Body of pancreas (tissue), 4 donors: ENCODE measurements at regions not wholly inside any gene's neighbourhood (a gene's known extent, or its start where the extent isn't known, plus 50 kb on each side); places are given as distances from the start of the nearest gene placed in this dataset.
"Not testable (repeated sequence)": the region's sequence is repeated elsewhere in the genome, so short reads cannot be mapped to it uniquely, and the experiment has no call there.

Source experiments
- ATAC-seq: fragments of 150-250 bp; one replicate; pipeline ENCODE4 v1.9.1; 2016
- DNase-seq, 4 donors: peaks; one replicate each; pipeline ENCODE4 v3.0.0-alpha.2; 2019
- H3K27ac ChIP-seq, 4 donors: fragments of 200-600 bp; sonication (generic); 1 replicate in 3 of 4; 2 replicates in 1 of 4; pipeline versions ENCODE4 v1.5.1 to v1.6.1; 2016 to 2019; ENCODE audit warnings: mild to moderate bottlenecking in 1 of 4, mixed read lengths in 1 of 4, moderate library complexity in 1 of 4
- H3K27me3 ChIP-seq, 2 donors: fragments of 200-600 bp; sonication (generic); one replicate each; pipeline ENCODE4 v1.6.0; 2016; ENCODE audit warnings: mild to moderate bottlenecking in 1 of 2
- H3K36me3 ChIP-seq, 2 donors: fragments of 200-600 bp; sonication (generic); replicated peaks in 1 of 2; 2 replicates each; pipeline ENCODE4 v1.5.1; 2016; ENCODE audit warnings: low read depth in 2 of 2; ENCODE audit not compliant: insufficient read depth in 1 of 2
- H3K4me1 ChIP-seq: fragments of 200-600 bp; sonication (generic); one replicate; pipeline ENCODE4 v1.6.0; 2016
- H3K4me3 ChIP-seq, 2 donors: fragments of 200-600 bp; sonication (generic); 1 replicate in 1 of 2; 2 replicates in 1 of 2; pipeline ENCODE4 v1.5.1; 2016 to 2019
- H3K9me3 ChIP-seq, 3 donors: fragments of 200-600 bp; sonication (generic); 1 replicate in 2 of 3; 2 replicates in 1 of 3; pipeline ENCODE4 v1.5.1; 2016
- POLR2A ChIP-seq, 3 donors: fragments of 450-650 bp; IDR thresholded peaks; one replicate each; pipeline ENCODE4 v1.6.1; 2016; ENCODE audit warnings: antibody characterized with exemption in 3 of 3, mild to moderate bottlenecking in 2 of 3
- WGBS, 2 donors: methylation state at CpG; one replicate each; pipeline ENCODE4 v1.1.5; 2017; 5-methylcytosine and 5-hydroxymethylcytosine counted together
- intact Hi-C: fragments of 100-400 bp; cut with DNase I; formaldehyde crosslinking; loops from one replicate; pipeline ENCODE4 v1.15.1; 2023
- TF ChIP-seq, protein P1 (sequence below), 7 experiments: fragments of 450-650 bp in 4 of 7; fragments of 200-600 bp in 3 of 7; sonication (generic) in 3 of 7; IDR thresholded peaks; one replicate each; pipeline ENCODE4 v1.5.1; 2016 to 2019; ENCODE audit warnings: antibody characterized with exemption in 7 of 7

DNA sequence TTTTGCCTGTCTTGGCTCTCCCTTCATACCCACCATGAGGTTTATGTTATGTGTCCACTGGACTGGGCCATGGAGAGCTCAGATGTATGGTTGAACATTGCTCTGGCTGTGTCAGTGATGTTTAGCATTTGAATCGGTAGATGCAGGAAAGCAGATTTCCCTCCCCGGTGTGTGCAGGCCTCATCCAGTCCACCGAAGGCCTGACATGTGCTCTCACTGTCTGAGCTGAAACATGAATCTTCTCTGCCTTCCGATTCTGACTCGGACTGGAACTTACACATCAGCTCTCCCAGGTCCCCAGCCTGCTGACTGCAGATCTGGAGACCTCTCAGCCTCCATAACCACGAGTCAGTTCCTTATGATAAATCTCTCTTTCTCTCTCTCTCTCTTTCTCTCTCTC is 72.4 kb upstream of the SLC66A3 start:
- Histone ChIP-seq H3K27me3 (no peaks in the 10 kb centered on the region), H3K4me1 (no peaks in the 10 kb centered on the region), H3K9me3 (no peaks in the 10 kb centered on the region), H3K27ac (no peak overlapping the region), H3K4me3 (no peak overlapping the region), H3K36me3 (no peaks in the 10 kb centered on the region)
- TF ChIP-seq, protein P1, sequence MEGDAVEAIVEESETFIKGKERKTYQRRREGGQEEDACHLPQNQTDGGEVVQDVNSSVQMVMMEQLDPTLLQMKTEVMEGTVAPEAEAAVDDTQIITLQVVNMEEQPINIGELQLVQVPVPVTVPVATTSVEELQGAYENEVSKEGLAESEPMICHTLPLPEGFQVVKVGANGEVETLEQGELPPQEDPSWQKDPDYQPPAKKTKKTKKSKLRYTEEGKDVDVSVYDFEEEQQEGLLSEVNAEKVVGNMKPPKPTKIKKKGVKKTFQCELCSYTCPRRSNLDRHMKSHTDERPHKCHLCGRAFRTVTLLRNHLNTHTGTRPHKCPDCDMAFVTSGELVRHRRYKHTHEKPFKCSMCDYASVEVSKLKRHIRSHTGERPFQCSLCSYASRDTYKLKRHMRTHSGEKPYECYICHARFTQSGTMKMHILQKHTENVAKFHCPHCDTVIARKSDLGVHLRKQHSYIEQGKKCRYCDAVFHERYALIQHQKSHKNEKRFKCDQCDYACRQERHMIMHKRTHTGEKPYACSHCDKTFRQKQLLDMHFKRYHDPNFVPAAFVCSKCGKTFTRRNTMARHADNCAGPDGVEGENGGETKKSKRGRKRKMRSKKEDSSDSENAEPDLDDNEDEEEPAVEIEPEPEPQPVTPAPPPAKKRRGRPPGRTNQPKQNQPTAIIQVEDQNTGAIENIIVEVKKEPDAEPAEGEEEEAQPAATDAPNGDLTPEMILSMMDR (IDR thresholded peaks at IDR 0.05) = no peak
- TF ChIP-seq POLR2A (IDR thresholded peaks at IDR 0.05) = no peak
- ATAC-seq (no peak), DNase-seq (no peak)
- 88% methylated on average over 6 of the region's 6 CpGs for WGBS, 2 donors
- intact Hi-C loops = no loop called here

DNA sequence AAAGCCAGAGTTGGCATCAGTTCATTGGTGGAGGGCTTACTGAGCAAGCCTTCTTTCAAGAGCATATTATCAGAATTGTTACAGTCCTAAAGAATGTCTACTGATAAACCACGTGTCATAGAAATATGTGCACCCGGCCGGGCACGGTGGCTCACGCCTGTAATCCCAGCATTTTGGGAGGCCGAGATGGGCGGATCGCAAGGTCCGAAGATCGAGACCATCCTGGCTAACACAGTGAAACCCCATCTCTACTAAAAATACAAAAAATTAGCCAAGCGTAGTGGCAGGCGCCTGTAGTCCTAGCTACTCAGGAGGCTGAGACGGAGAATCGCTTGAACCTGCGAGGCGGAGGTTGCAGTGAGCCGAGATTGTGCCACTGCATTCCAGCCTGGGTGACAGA is 66.4 kb upstream of the SLC66A3 start:
- H3K27me3 ChIP-seq, intact Hi-C loops, H3K27ac ChIP-seq, ATAC-seq, H3K4me1 ChIP-seq, H3K36me3 ChIP-seq, H3K9me3 ChIP-seq, DNase-seq, H3K4me3 ChIP-seq: not testable (repeated sequence)
- WGBS, 2 donors = 90 to 95% methylated on average over 17 of the region's 17 CpGs

DNA sequence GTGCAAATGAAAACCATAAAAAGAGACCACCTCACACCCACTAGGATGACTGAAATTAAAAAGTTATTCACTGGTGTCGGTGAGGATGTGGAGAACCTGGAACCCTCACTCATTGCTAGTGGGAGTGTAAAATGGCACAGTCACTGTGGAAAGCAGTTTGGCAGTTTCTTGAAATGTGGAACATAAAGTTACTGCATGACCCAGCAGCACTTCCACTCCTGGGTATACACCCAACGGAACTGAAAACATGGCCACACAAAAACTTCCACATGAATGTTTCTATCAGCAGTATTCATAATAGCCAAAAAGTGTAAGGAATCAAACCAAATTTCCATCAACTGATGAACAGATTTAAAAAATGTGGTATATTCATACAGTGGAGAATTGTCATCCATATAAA is 65.1 kb upstream of the SLC66A3 start:
- no peaks in the 10 kb centered on the region for H3K27me3 ChIP-seq
- H3K27ac ChIP-seq = no peak overlapping the region
- no peaks in the 10 kb centered on the region for H3K9me3 ChIP-seq
- H3K4me1 ChIP-seq = no peaks in the 10 kb centered on the region
- TF ChIP-seq, protein P1 (IDR thresholded peaks at IDR 0.05) = no peak
- no peak for TF ChIP-seq POLR2A (IDR thresholded peaks at IDR 0.05)
- 82 to 84% methylated on average over 2 of the region's 2 CpGs for WGBS, 2 donors
- H3K36me3 ChIP-seq = no peaks in the 10 kb centered on the region
- no peak overlapping the region for H3K4me3 ChIP-seq
- ATAC-seq (no peak), DNase-seq (no peak)
- intact Hi-C loops = loop anchor here (10.0 kb wide), 1 partner anchor 125 kb away; no protein-coding TSS in a partner anchor

DNA sequence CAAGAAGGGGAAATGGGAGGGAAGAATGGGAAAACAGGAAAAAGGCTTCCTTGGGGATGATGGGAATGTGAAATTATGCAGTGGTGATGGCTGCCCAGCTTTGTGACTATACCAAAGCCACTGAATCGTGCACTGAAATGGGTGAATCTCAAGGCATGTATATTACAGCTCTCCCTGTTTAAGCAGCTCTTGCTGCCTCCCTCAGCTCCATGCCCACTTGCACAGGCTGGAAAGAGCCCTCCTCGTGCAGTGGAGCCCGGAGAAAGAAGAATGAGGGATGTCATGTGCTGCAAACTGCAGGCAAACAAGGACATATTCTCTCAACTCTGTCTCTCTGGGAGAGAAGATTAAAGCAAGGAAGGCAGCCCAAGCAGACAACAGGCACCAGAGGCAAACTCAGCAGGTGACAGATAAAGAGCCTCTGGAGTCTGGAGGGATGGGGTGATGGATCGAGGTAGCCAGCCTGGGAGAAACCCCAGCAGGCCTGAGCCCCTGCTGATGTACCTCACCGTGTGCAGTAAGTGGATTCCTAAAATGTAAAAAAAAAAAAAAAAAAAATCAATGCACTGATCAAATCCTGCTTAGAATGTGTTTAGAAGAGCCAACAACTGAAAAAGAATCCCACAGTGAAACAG is 62.4 kb upstream of the SLC66A3 start:
- Histone ChIP-seq H3K27me3 (no peaks in the 10 kb centered on the region), H3K27ac (no peak overlapping the region), H3K9me3 (no peaks in the 10 kb centered on the region), H3K4me1 (no peaks in the 10 kb centered on the region), H3K36me3 (no peaks in the 10 kb centered on the region), H3K4me3 (no peak overlapping the region)
- WGBS, 2 donors = 69 to 79% methylated on average over 5 of the region's 5 CpGs
- no peak for TF ChIP-seq POLR2A (IDR thresholded peaks at IDR 0.05)
- TF ChIP-seq, protein P1 (IDR thresholded peaks at IDR 0.05) = no peak
- no peak for ATAC-seq
- DNase-seq = no peak
- intact Hi-C loops = loop anchor here (10.0 kb wide), 1 partner anchor 128 kb away; no protein-coding TSS in a partner anchor

DNA sequence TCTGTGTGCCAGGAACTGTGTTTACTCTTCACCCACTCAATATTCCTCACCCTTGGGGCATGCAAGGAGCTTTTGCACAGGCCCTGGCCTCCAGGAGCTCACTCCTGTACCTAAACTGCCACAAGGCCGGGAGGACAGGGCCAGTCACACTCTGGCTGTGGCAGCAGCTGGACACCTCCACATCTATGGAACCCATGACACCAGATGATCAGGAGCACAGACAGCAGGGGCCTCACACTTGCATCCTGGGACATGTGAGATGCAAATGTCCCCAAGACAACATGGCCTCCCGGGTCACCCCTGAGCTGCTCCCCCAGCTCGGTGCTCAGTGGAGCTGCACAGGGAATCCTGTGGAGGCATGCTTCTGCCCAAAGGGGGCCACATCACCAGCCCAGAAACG is 61.8 kb upstream of the SLC66A3 start:
- no peak overlapping the region for H3K4me3 ChIP-seq
- no peaks in the 10 kb centered on the region for H3K4me1 ChIP-seq
- intact Hi-C loops = loop anchor here (10.0 kb wide), 1 partner anchor 129 kb away; no protein-coding TSS in a partner anchor
- DNase-seq (no peak), ATAC-seq (no peak)
- no peak for TF ChIP-seq POLR2A (IDR thresholded peaks at IDR 0.05)
- no peaks in the 10 kb centered on the region for H3K9me3 ChIP-seq
- H3K27me3 ChIP-seq = no peaks in the 10 kb centered on the region
- H3K27ac ChIP-seq = no peak overlapping the region
- 56% methylated on average over 4 of the region's 4 CpGs; no CpG with 5 or more reads in 1 of the 2 donors for WGBS, 2 donors
- no peaks in the 10 kb centered on the region for H3K36me3 ChIP-seq
